H1 (cell line): ENCODE measurements at regions not wholly inside any gene's neighbourhood (a gene's known extent, or its start where the extent isn't known, plus 50 kb on each side); places are given as distances from the start of the nearest gene placed in this dataset.

ENCODE experiments used
- CTCF ChIA-PET: fragments of 300-600 bp; sonication (Branson Sonifier 250); formaldehyde crosslinking; loops from one replicate; lab custom pipeline; 2021; ENCODE audit not compliant: partially characterized antibody; lab: Charles Lee
- POLR2A ChIA-PET: fragments of 300-600 bp; sonication (Branson Sonifier 250); formaldehyde crosslinking; loops from one replicate; lab custom pipeline; 2021; ENCODE audit warnings: inconsistent platforms; ENCODE audit not compliant: partially characterized antibody; lab: Charles Lee
- DNase-seq, 2 experiments: peaks; one replicate each; pipeline versions ENCODE4 v3.0.0 to v3.0.0-alpha.2; 2010 to 2022; ENCODE audit warnings: low spot score in 2 of 2, low read depth in 1 of 2, mixed read lengths in 1 of 2
- FAIRE-seq: peaks from 2 replicates; lab custom pipeline; 2011; peaks lifted over from hg19 to GRCh38; lab: Jason Lieb, UNC
- H2AFZ ChIP-seq: 2 replicates; pipeline ENCODE4 v1.8.1; 2012; ENCODE audit warnings: low read length, inconsistent platforms
- H2AK5ac ChIP-seq: 2 replicates; pipeline ENCODE4 v1.6.1; 2013; ENCODE audit warnings: low read depth, low read length
- H2BK120ac ChIP-seq: replicated peaks from 2 replicates; pipeline ENCODE3; 2013; ENCODE audit warnings: low read depth, low read length, inconsistent platforms
- H2BK12ac ChIP-seq: 2 replicates; pipeline ENCODE4 v1.6.1; 2013; ENCODE audit warnings: low read depth, low read length
- H2BK15ac ChIP-seq: 2 replicates; pipeline ENCODE4 v1.6.1; 2013; ENCODE audit warnings: low read length
- H2BK20ac ChIP-seq: 2 replicates; pipeline ENCODE4 v1.6.1; 2013; ENCODE audit warnings: low read length
- H2BK5ac ChIP-seq: 2 replicates; pipeline ENCODE4 v1.6.1; 2013; ENCODE audit warnings: low read depth, low read length
- H3K14ac ChIP-seq: 2 replicates; pipeline ENCODE4 v1.6.1; 2013; ENCODE audit warnings: inconsistent platforms; ENCODE audit not compliant: insufficient read length
- H3K18ac ChIP-seq: 2 replicates; pipeline ENCODE4 v1.6.1; 2013; ENCODE audit warnings: low read length; ENCODE audit errors: extremely low read depth
- H3K23ac ChIP-seq: 2 replicates; pipeline ENCODE4 v1.6.1; 2013; ENCODE audit warnings: inconsistent platforms; ENCODE audit not compliant: insufficient read length
- H3K23me2 ChIP-seq: 2 replicates; pipeline ENCODE4 v1.6.1; 2013; ENCODE audit warnings: low read depth, low read length
- H3K27ac ChIP-seq: 2 replicates; pipeline ENCODE4 v1.6.1; 2011; ENCODE audit warnings: low read depth, low read length, inconsistent platforms
- H3K27me3 ChIP-seq, 4 experiments: replicated peaks in 1 of 4; 1 replicate in 1 of 4; 2 replicates in 3 of 4; pipeline versions ENCODE4 v1.6.1 to v1.8.1; 2011 to 2013; ENCODE audit warnings: low read length in 3 of 4, mild to moderate bottlenecking in 3 of 4, inconsistent platforms in 2 of 4, mixed read lengths in 2 of 4, moderate library complexity in 1 of 4; ENCODE audit not compliant: control insufficient read depth in 3 of 4, insufficient read depth in 3 of 4; ENCODE audit errors: extremely low read depth in 1 of 4
- H3K36me3 ChIP-seq, 4 experiments: 2 replicates each; pipeline versions ENCODE4 v1.6.1 to v1.8.1; 2011 to 2013; ENCODE audit warnings: mild to moderate bottlenecking in 4 of 4, low read length in 3 of 4, moderate library complexity in 2 of 4, control low read depth in 1 of 4, inconsistent platforms in 1 of 4; ENCODE audit not compliant: insufficient read depth in 4 of 4, control insufficient read depth in 2 of 4
- H3K4ac ChIP-seq: replicated peaks from 2 replicates; pipeline ENCODE3; 2013; ENCODE audit warnings: low read length, low read depth, mixed read lengths, inconsistent platforms; ENCODE audit not compliant: insufficient read length
- H3K4me1 ChIP-seq, 4 experiments: replicated peaks in 1 of 4; 1 replicate in 1 of 4; 2 replicates in 3 of 4; pipeline versions ENCODE4 v1.6.1 to v1.8.1; 2011 to 2013; ENCODE audit warnings: low read length in 3 of 4, inconsistent platforms in 2 of 4, mixed read lengths in 1 of 4; ENCODE audit not compliant: insufficient read depth in 4 of 4, control insufficient read depth in 3 of 4
- H3K4me2 ChIP-seq, 2 experiments: 2 replicates each; pipeline versions ENCODE4 v1.6.1 to v1.8.1; 2011 to 2013; ENCODE audit warnings: low read depth in 2 of 2, low read length in 2 of 2, control low read depth in 1 of 2, inconsistent platforms in 1 of 2, mild to moderate bottlenecking in 1 of 2; ENCODE audit not compliant: insufficient read depth in 1 of 2
- H3K4me3 ChIP-seq, 4 experiments: fragments of 200-600, 300-600 bp in 1 of 4; sonication (generic), shearing (Covaris generic), sonication (Bioruptor Twin) in 1 of 4; 2 replicates each; pipeline versions ENCODE4 v1.5.1 to v1.8.1; 2011 to 2016; ENCODE audit warnings: low read length in 4 of 4, low read depth in 3 of 4, control low read depth in 2 of 4, inconsistent platforms in 2 of 4, mild to moderate bottlenecking in 2 of 4, mixed read lengths in 1 of 4, moderate library complexity in 1 of 4; ENCODE audit not compliant: insufficient read depth in 2 of 4; ENCODE audit errors: extremely low read depth in 1 of 4
- H3K56ac ChIP-seq: replicated peaks from 2 replicates; pipeline ENCODE3; 2013; ENCODE audit warnings: low read depth, mild to moderate bottlenecking, mixed read lengths, low read length, inconsistent platforms; ENCODE audit not compliant: insufficient read length
- H3K79me1 ChIP-seq: 2 replicates; pipeline ENCODE4 v1.6.1; 2013; ENCODE audit warnings: low read depth, low read length, control low read depth
- H3K79me2 ChIP-seq, 2 experiments: 2 replicates each; pipeline versions ENCODE4 v1.6.1 to v1.8.1; 2012 to 2013; ENCODE audit warnings: low read length in 2 of 2, mild to moderate bottlenecking in 2 of 2, inconsistent platforms in 1 of 2; ENCODE audit not compliant: insufficient read depth in 2 of 2, control insufficient read depth in 1 of 2
- H3K9ac ChIP-seq, 4 experiments: replicated peaks in 1 of 4; 1 replicate in 1 of 4; 2 replicates in 3 of 4; pipeline versions ENCODE4 v1.6.1 to v1.8.1; 2011 to 2013; ENCODE audit warnings: low read depth in 3 of 4, low read length in 3 of 4, control low read depth in 2 of 4, mild to moderate bottlenecking in 2 of 4, moderate library complexity in 2 of 4, inconsistent platforms in 1 of 4; ENCODE audit errors: extremely low read depth in 1 of 4
- H3K9me3 ChIP-seq, 2 experiments: 2 replicates each; pipeline versions ENCODE4 v1.6.1 to v1.8.1; 2012 to 2013; ENCODE audit warnings: mild to moderate bottlenecking in 2 of 2, moderate library complexity in 2 of 2, control low read depth in 1 of 2, inconsistent platforms in 1 of 2, low read depth in 1 of 2, low read length in 1 of 2, mixed read lengths in 1 of 2; ENCODE audit not compliant: insufficient read depth in 2 of 2
- H4K20me1 ChIP-seq, 2 experiments: replicated peaks in 1 of 2; 2 replicates each; pipeline versions ENCODE3 to v1.8.1; 2011 to 2013; ENCODE audit warnings: inconsistent platforms in 2 of 2, low read length in 2 of 2, mild to moderate bottlenecking in 1 of 2; ENCODE audit not compliant: insufficient read depth in 2 of 2, control insufficient read depth in 1 of 2
- H4K5ac ChIP-seq: 2 replicates; pipeline ENCODE4 v1.6.1; 2013; ENCODE audit warnings: low read length, low read depth, mixed read lengths, inconsistent platforms; ENCODE audit not compliant: insufficient read length
- H4K8ac ChIP-seq: 2 replicates; pipeline ENCODE4 v1.8.0; 2013; ENCODE audit warnings: mild to moderate bottlenecking, moderate library complexity, low read length, inconsistent platforms; ENCODE audit not compliant: insufficient read depth; ENCODE audit errors: extremely low read depth
- H4K91ac ChIP-seq: replicated peaks from 2 replicates; pipeline ENCODE3; 2013; ENCODE audit warnings: low read length, mixed read lengths, inconsistent platforms; ENCODE audit not compliant: insufficient read length
- CEBPB ChIP-seq: IDR thresholded peaks from 2 replicates; pipeline ENCODE4 v1.6.1; 2012; ENCODE audit warnings: low read depth, low read length
- CTBP2 ChIP-seq: IDR thresholded peaks from 2 replicates; pipeline ENCODE4 v1.7.0; 2011; ENCODE audit warnings: borderline replicate concordance, mild to moderate bottlenecking, moderate library complexity, mixed read lengths, low read length; ENCODE audit not compliant: insufficient read depth, insufficient read length
- JUN ChIP-seq: IDR thresholded peaks from 2 replicates; pipeline ENCODE4 v1.6.1; 2011; ENCODE audit warnings: low read depth, mild to moderate bottlenecking, improper control_type of control experiment, low read length
- TAF1 ChIP-seq: IDR thresholded peaks from 2 replicates; pipeline ENCODE4 v1.6.1; 2011; ENCODE audit warnings: mild to moderate bottlenecking, low read depth, low read length
- WGBS, 2 experiments: shearing (Covaris generic) in 1 of 2; methylation state at CpG; one replicate each; pipeline versions ENCODE4 v1.1.6 to v1.1.7; 2013 to 2015; ENCODE audit warnings: low lambda C conversion rate in 2 of 2, mixed read lengths in 2 of 2, inconsistent platforms in 1 of 2, low coverage in 1 of 2, missing lambda C conversion rate in 1 of 2; ENCODE audit not compliant: insufficient replicate concordance in 2 of 2, insufficient coverage in 1 of 2, insufficient read length in 1 of 2; ENCODE audit errors: extremely low coverage in 1 of 2, missing lambda C conversion rate in 1 of 2; 5-methylcytosine and 5-hydroxymethylcytosine counted together

GRCh38 chr1:190616235-190616634 is 138.6 kb upstream of the BRINP3 start:
- H3K36me3 ChIP-seq, result no peaks in the 10 kb centered on the region
- H2BK20ac ChIP-seq, result no peak overlapping the region
- no peaks in the 10 kb centered on the region for H3K79me2 ChIP-seq
- POLR2A ChIA-PET, result no interaction called here
- H4K8ac ChIP-seq, result no peak overlapping the region
- no peak overlapping the region for H2BK12ac ChIP-seq
- H3K4me2 ChIP-seq, result no peak overlapping the region
- DNase-seq (no peak), FAIRE-seq (no peak)
- no peak overlapping the region for H3K27ac ChIP-seq
- H4K5ac ChIP-seq, result no peak overlapping the region
- no peak overlapping the region for H2BK5ac ChIP-seq
- no peak overlapping the region for H3K56ac ChIP-seq
- no peaks in the 10 kb centered on the region for H3K79me1 ChIP-seq
- no peak overlapping the region for H2AFZ ChIP-seq
- no peak overlapping the region for H3K4me3 ChIP-seq
- no peak overlapping the region for H2BK120ac ChIP-seq
- WGBS, 2 experiments, result 83% methylated on average over 1 of the region's 1 CpG; no CpG with 5 or more reads in 1 of the 2 experiments
- H3K4me1 ChIP-seq, result no peaks in the 10 kb centered on the region
- H3K9me3 ChIP-seq, result no peaks in the 10 kb centered on the region
- no peak overlapping the region for H3K23ac ChIP-seq
- H3K14ac ChIP-seq, result no peak overlapping the region
- CTCF ChIA-PET, result interaction anchor here (0.6 to 1.4 kb wide), 7 partner anchors 14 to 399 kb away, joined by 3 to 5 read pairs (median 3); no protein-coding TSS in a partner anchor
- TF ChIP-seq CTBP2 (no peak), TAF1 (no peak), JUN (no peak), CEBPB (no peak)
- no peak overlapping the region for H3K4ac ChIP-seq
- H3K9ac ChIP-seq, result no peak overlapping the region
- H4K20me1 ChIP-seq, result no peaks in the 10 kb centered on the region
- no peaks in the 10 kb centered on the region for H3K23me2 ChIP-seq
- H2AK5ac ChIP-seq, result no peak overlapping the region
- no peak overlapping the region for H3K18ac ChIP-seq
- H4K91ac ChIP-seq, result no peak overlapping the region
- no peaks in the 10 kb centered on the region for H3K27me3 ChIP-seq
- no peak overlapping the region for H2BK15ac ChIP-seq
